OCI-LY1 (cell line): ENCODE measurements at regions not wholly inside any gene's neighbourhood (a gene's known extent, or its start where the extent isn't known, plus 50 kb on each side); places are given as distances from the start of the nearest gene placed in this dataset.

ENCODE experiments used
- EZH2 ChIP-seq: fragments of 200-600 bp; sonication (generic), shearing (Covaris generic); IDR thresholded peaks from 2 replicates; pipeline ENCODE4 v1.8.0; 2017; ENCODE audit warnings: borderline replicate concordance, mixed run types, mild to moderate bottlenecking, antibody characterized with exemption, low read length, moderate library complexity, mixed read lengths
- TF ChIP-seq, protein P1 (sequence below): fragments of 200-600 bp; sonication (generic), shearing (Covaris generic); IDR thresholded peaks from 2 replicates; pipeline ENCODE4 v1.5.1; 2017; ENCODE audit warnings: mild to moderate bottlenecking, antibody characterized with exemption, low read length, moderate library complexity, mixed read lengths

DNA sequence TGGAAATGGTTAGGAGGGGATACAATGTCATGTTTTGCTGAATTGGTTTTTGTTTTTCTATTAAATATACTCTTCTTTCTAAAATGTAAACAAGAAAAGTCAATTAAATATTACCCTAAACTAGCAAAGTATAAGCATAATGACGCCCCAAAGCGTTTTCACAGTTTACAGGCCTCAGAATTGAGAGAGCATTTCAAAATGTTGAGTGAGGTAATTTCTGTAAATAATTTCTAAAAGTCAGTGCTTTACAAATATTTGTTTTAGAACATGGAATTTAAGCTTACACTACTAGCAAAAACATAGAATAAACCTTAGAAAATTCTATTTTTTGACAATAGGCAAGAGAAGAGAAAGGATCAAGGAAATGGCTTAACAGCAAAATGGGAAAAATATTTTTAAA lies 958.4 kb upstream of the USP15 start:
- TF ChIP-seq, protein P1, sequence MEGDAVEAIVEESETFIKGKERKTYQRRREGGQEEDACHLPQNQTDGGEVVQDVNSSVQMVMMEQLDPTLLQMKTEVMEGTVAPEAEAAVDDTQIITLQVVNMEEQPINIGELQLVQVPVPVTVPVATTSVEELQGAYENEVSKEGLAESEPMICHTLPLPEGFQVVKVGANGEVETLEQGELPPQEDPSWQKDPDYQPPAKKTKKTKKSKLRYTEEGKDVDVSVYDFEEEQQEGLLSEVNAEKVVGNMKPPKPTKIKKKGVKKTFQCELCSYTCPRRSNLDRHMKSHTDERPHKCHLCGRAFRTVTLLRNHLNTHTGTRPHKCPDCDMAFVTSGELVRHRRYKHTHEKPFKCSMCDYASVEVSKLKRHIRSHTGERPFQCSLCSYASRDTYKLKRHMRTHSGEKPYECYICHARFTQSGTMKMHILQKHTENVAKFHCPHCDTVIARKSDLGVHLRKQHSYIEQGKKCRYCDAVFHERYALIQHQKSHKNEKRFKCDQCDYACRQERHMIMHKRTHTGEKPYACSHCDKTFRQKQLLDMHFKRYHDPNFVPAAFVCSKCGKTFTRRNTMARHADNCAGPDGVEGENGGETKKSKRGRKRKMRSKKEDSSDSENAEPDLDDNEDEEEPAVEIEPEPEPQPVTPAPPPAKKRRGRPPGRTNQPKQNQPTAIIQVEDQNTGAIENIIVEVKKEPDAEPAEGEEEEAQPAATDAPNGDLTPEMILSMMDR: no peak
- no peak for TF ChIP-seq EZH2
